ENCODE measurements at regions not wholly inside any gene's neighbourhood (a gene's known extent, or its start where the extent isn't known, plus 50 kb on each side); places are given as distances from the start of the nearest gene placed in this dataset.

GRCh38 chr7:12119620-12120303, 91.3 kb upstream of the TMEM106B start:
- Histone ChIP-seq H3K27me3 (replicated peaks in 1 of 2; ENCODE audit: control insufficient read depth in 2 of 2, extremely low read depth in 1 of 2, insufficient read depth in 2 of 2, low read length in 1 of 2) (peaks cover 0 to 3% of the 10 kb centered on the region in 2 experiments), H3K9me3 (no peaks in the 10 kb centered on the region), H3K4me3 (ENCODE audit: control insufficient read depth in 1 of 2, extremely low read depth in 1 of 2, low read length in 1 of 2) (no peak overlapping the region), H3K36me3 (ENCODE audit: control insufficient read depth in 2 of 2, extremely low read depth in 1 of 2, insufficient read depth in 1 of 2, low read length in 1 of 2) (no peaks in the 10 kb centered on the region), H3K4me1 (ENCODE audit: control insufficient read depth in 1 of 2, extremely low read depth in 1 of 2, insufficient read depth in 2 of 2, low read length in 2 of 2) (no peaks in the 10 kb centered on the region), H3K27ac (ENCODE audit: low read length) (no peak overlapping the region)
- 60% methylated on average over 1 of the region's 4 CpGs for WGBS (ENCODE audit: insufficient coverage)
- Mint-ChIP-seq H3K4me3 (no peak overlapping the region), H3K4me1 (no peaks in the 10 kb centered on the region), H3K9me3 (no peaks in the 10 kb centered on the region), H3K36me3 (no peaks in the 10 kb centered on the region), H3K27me3 (peaks cover 0 to 5% of the 10 kb centered on the region in 2 donors), H3K27ac (no peak overlapping the region)
- ATAC-seq (replicated peaks in 1 of 4) (no peak), DNase-seq (no peak)
- CTCF ChIA-PET, result no interaction called here
- POLR2A ChIA-PET, result interaction anchor here in 1 of 2 donors (0.6 kb wide), 1 partner anchor 659 kb away, joined by 3 read pairs; no protein-coding TSS in a partner anchor

- H3K27ac ChIP-seq (ENCODE audit: low read length), result no peak overlapping the region
- no peaks in the 10 kb centered on the region for H3K36me3 Mint-ChIP-seq
- H3K9me3 ChIP-seq, result no peaks in the 10 kb centered on the region
- ATAC-seq (replicated peaks in 1 of 4), result no peak
- H3K27me3 ChIP-seq (replicated peaks in 1 of 2; ENCODE audit: control insufficient read depth in 2 of 2, extremely low read depth in 1 of 2, insufficient read depth in 2 of 2, low read length in 1 of 2), result peaks cover 0 to 3% of the 10 kb centered on the region in 2 experiments
- H3K4me3 Mint-ChIP-seq, result no peak overlapping the region
- no peak for DNase-seq
- no CpG with 5 or more reads among the region's 1 CpG for WGBS (ENCODE audit: insufficient coverage)
- peaks cover 0 to 11% of the 10 kb centered on the region in 2 donors for H3K27me3 Mint-ChIP-seq
- H3K4me3 ChIP-seq (ENCODE audit: control insufficient read depth in 1 of 2, extremely low read depth in 1 of 2, low read length in 1 of 2), result no peak overlapping the region
- no peaks in the 10 kb centered on the region for H3K4me1 ChIP-seq (ENCODE audit: control insufficient read depth in 1 of 2, extremely low read depth in 1 of 2, insufficient read depth in 2 of 2, low read length in 2 of 2)
- no peak overlapping the region for H3K27ac Mint-ChIP-seq
- H3K36me3 ChIP-seq (ENCODE audit: control insufficient read depth in 2 of 2, extremely low read depth in 1 of 2, insufficient read depth in 1 of 2, low read length in 1 of 2), result no peaks in the 10 kb centered on the region
- no peaks in the 10 kb centered on the region for H3K4me1 Mint-ChIP-seq
- CTCF ChIA-PET, result no interaction called here
- no peaks in the 10 kb centered on the region for H3K9me3 Mint-ChIP-seq
- POLR2A ChIA-PET, result no interaction called here
Observed at GRCh38 chr7:12120632-12121031, 90.5 kb upstream of the TMEM106B start.

- Histone ChIP-seq H3K4me3 (ENCODE audit: control insufficient read depth in 1 of 2, extremely low read depth in 1 of 2, low read length in 1 of 2) (no peak overlapping the region), H3K27me3 (replicated peaks in 1 of 2; ENCODE audit: control insufficient read depth in 2 of 2, extremely low read depth in 1 of 2, insufficient read depth in 2 of 2, low read length in 1 of 2) (peaks cover 0 to 3% of the 10 kb centered on the region in 2 experiments), H3K9me3 (no peaks in the 10 kb centered on the region), H3K36me3 (ENCODE audit: control insufficient read depth in 2 of 2, extremely low read depth in 1 of 2, insufficient read depth in 1 of 2, low read length in 1 of 2) (no peaks in the 10 kb centered on the region), H3K27ac (ENCODE audit: low read length) (no peak overlapping the region), H3K4me1 (ENCODE audit: control insufficient read depth in 1 of 2, extremely low read depth in 1 of 2, insufficient read depth in 2 of 2, low read length in 2 of 2) (no peaks in the 10 kb centered on the region)
- no peak for ATAC-seq (replicated peaks in 1 of 4)
- 86% methylated on average over 1 of the region's 1 CpG for WGBS (ENCODE audit: insufficient coverage)
- no peak for DNase-seq
- Mint-ChIP-seq H3K4me1 (peaks cover 3 to 9% (median 4%) of the 10 kb centered on the region in 3 donors), H3K9me3 (no peaks in the 10 kb centered on the region), H3K27ac (no peak overlapping the region), H3K4me3 (no peak overlapping the region), H3K36me3 (no peaks in the 10 kb centered on the region), H3K27me3 (peaks cover 0 to 7% of the 10 kb centered on the region in 2 donors)
- ChIA-PET CTCF (no interaction called here), POLR2A (no interaction called here)
Observed at GRCh38 chr7:12123172-12123571, 87.9 kb upstream of the TMEM106B start.

GRCh38 chr7:12124028-12124427, 87.1 kb upstream of the TMEM106B start:
- no peak for DNase-seq
- Mint-ChIP-seq H3K27ac (no peak overlapping the region), H3K9me3 (no peaks in the 10 kb centered on the region), H3K4me1 (peaks cover 3 to 9% (median 4%) of the 10 kb centered on the region in 3 donors), H3K4me3 (no peak overlapping the region), H3K36me3 (no peaks in the 10 kb centered on the region), H3K27me3 (peaks cover 0 to 7% of the 10 kb centered on the region in 2 donors)
- Histone ChIP-seq H3K27ac (ENCODE audit: low read length) (no peak overlapping the region), H3K27me3 (replicated peaks in 1 of 2; ENCODE audit: control insufficient read depth in 2 of 2, extremely low read depth in 1 of 2, insufficient read depth in 2 of 2, low read length in 1 of 2) (peaks cover 0 to 3% of the 10 kb centered on the region in 2 experiments), H3K4me3 (ENCODE audit: control insufficient read depth in 1 of 2, extremely low read depth in 1 of 2, low read length in 1 of 2) (no peak overlapping the region), H3K9me3 (no peaks in the 10 kb centered on the region), H3K4me1 (ENCODE audit: control insufficient read depth in 1 of 2, extremely low read depth in 1 of 2, insufficient read depth in 2 of 2, low read length in 2 of 2) (no peaks in the 10 kb centered on the region), H3K36me3 (ENCODE audit: control insufficient read depth in 2 of 2, extremely low read depth in 1 of 2, insufficient read depth in 1 of 2, low read length in 1 of 2) (no peaks in the 10 kb centered on the region)
- 73% methylated on average over 3 of the region's 6 CpGs for WGBS (ENCODE audit: insufficient coverage)
- no peak for ATAC-seq (replicated peaks in 1 of 4)
- POLR2A ChIA-PET, result no interaction called here
- CTCF ChIA-PET, result no interaction called here

GRCh38 chr7:12127455-12127854, 83.6 kb upstream of the TMEM106B start:
- no peaks in the 10 kb centered on the region for H3K9me3 ChIP-seq
- no peaks in the 10 kb centered on the region for H3K4me1 ChIP-seq (ENCODE audit: control insufficient read depth in 1 of 2, extremely low read depth in 1 of 2, insufficient read depth in 2 of 2, low read length in 2 of 2)
- POLR2A ChIA-PET, result interaction anchor here in 1 of 2 donors (0.6 kb wide), 1 partner anchor 799 kb away, joined by 4 read pairs; no protein-coding TSS in a partner anchor
- H3K27ac ChIP-seq (ENCODE audit: low read length), result no peak overlapping the region
- Mint-ChIP-seq H3K27ac (no peak overlapping the region), H3K27me3 (peaks cover 0 to 7% of the 10 kb centered on the region in 2 donors), H3K4me3 (no peak overlapping the region), H3K4me1 (peaks cover 13 to 25% (median 15%) of the 10 kb centered on the region in 3 donors), H3K9me3 (no peaks in the 10 kb centered on the region), H3K36me3 (no peaks in the 10 kb centered on the region)
- H3K36me3 ChIP-seq (ENCODE audit: control insufficient read depth in 2 of 2, extremely low read depth in 1 of 2, insufficient read depth in 1 of 2, low read length in 1 of 2), result no peaks in the 10 kb centered on the region
- ATAC-seq (replicated peaks in 1 of 4), result no peak
- no peak overlapping the region for H3K4me3 ChIP-seq (ENCODE audit: control insufficient read depth in 1 of 2, extremely low read depth in 1 of 2, low read length in 1 of 2)
- CTCF ChIA-PET, result no interaction called here
- peaks cover 0 to 3% of the 10 kb centered on the region in 2 experiments for H3K27me3 ChIP-seq (replicated peaks in 1 of 2; ENCODE audit: control insufficient read depth in 2 of 2, extremely low read depth in 1 of 2, insufficient read depth in 2 of 2, low read length in 1 of 2)
- DNase-seq, result no peak

GRCh38 chr7:12130609-12131008, 80.5 kb upstream of the TMEM106B start:
- H3K27ac Mint-ChIP-seq, result no peak overlapping the region
- ATAC-seq (replicated peaks in 1 of 4) (no peak), DNase-seq (no peak)
- no peaks in the 10 kb centered on the region for H3K27me3 ChIP-seq (replicated peaks in 1 of 2; ENCODE audit: control insufficient read depth in 2 of 2, extremely low read depth in 1 of 2, insufficient read depth in 2 of 2, low read length in 1 of 2)
- H3K9me3 Mint-ChIP-seq, result peaks cover 0 to 4% (median 3%) of the 10 kb centered on the region in 3 donors
- peaks cover 13 to 25% (median 15%) of the 10 kb centered on the region in 3 donors for H3K4me1 Mint-ChIP-seq
- no peaks in the 10 kb centered on the region for H3K9me3 ChIP-seq
- no peaks in the 10 kb centered on the region for H3K36me3 ChIP-seq (ENCODE audit: control insufficient read depth in 2 of 2, extremely low read depth in 1 of 2, insufficient read depth in 1 of 2, low read length in 1 of 2)
- no peak overlapping the region for H3K4me3 Mint-ChIP-seq
- H3K27me3 Mint-ChIP-seq, result no peaks in the 10 kb centered on the region
- no peaks in the 10 kb centered on the region for H3K36me3 Mint-ChIP-seq
- CTCF ChIA-PET, result no interaction called here
- no peak overlapping the region for H3K27ac ChIP-seq (ENCODE audit: low read length)
- no peaks in the 10 kb centered on the region for H3K4me1 ChIP-seq (ENCODE audit: control insufficient read depth in 1 of 2, extremely low read depth in 1 of 2, insufficient read depth in 2 of 2, low read length in 2 of 2)
- POLR2A ChIA-PET, result no interaction called here
- no peak overlapping the region for H3K4me3 ChIP-seq (ENCODE audit: control insufficient read depth in 1 of 2, extremely low read depth in 1 of 2, low read length in 1 of 2)

GRCh38 chr7:12131122-12131521, 80.0 kb upstream of the TMEM106B start:
- H3K27ac ChIP-seq (ENCODE audit: low read length), result no peak overlapping the region
- H3K9me3 Mint-ChIP-seq, result peaks cover 0 to 4% (median 3%) of the 10 kb centered on the region in 3 donors
- H3K9me3 ChIP-seq, result no peaks in the 10 kb centered on the region
- no peak overlapping the region for H3K27ac Mint-ChIP-seq
- ChIA-PET POLR2A (no interaction called here), CTCF (no interaction called here)
- H3K4me3 ChIP-seq (ENCODE audit: control insufficient read depth in 1 of 2, extremely low read depth in 1 of 2, low read length in 1 of 2), result no peak overlapping the region
- H3K4me1 ChIP-seq (ENCODE audit: control insufficient read depth in 1 of 2, extremely low read depth in 1 of 2, insufficient read depth in 2 of 2, low read length in 2 of 2), result no peaks in the 10 kb centered on the region
- no peak overlapping the region for H3K4me3 Mint-ChIP-seq
- no peaks in the 10 kb centered on the region for H3K27me3 ChIP-seq (replicated peaks in 1 of 2; ENCODE audit: control insufficient read depth in 2 of 2, extremely low read depth in 1 of 2, insufficient read depth in 2 of 2, low read length in 1 of 2)
- no peaks in the 10 kb centered on the region for H3K36me3 ChIP-seq (ENCODE audit: control insufficient read depth in 2 of 2, extremely low read depth in 1 of 2, insufficient read depth in 1 of 2, low read length in 1 of 2)
- DNase-seq, result no peak
- no peak for ATAC-seq (replicated peaks in 1 of 4)
- no peaks in the 10 kb centered on the region for H3K27me3 Mint-ChIP-seq
- no peaks in the 10 kb centered on the region for H3K36me3 Mint-ChIP-seq
- H3K4me1 Mint-ChIP-seq, result peaks cover 13 to 25% (median 15%) of the 10 kb centered on the region in 3 donors

All from T-cell (primary cell).